Breast epithelium (tissue), 4 donors: ENCODE measurements at regions not wholly inside any gene's neighbourhood (a gene's known extent, or its start where the extent isn't known, plus 50 kb on each side); places are given as distances from the start of the nearest gene placed in this dataset.

Experiments
- DNase-seq, 2 donors: peaks; one replicate each; pipeline ENCODE4 v3.0.0-alpha.2; 2019; ENCODE audit warnings: low spot score in 2 of 2
- H3K27ac ChIP-seq, 2 donors: fragments of 200-600 bp; sonication (generic) in 1 of 2; one replicate each; pipeline ENCODE4 v1.5.1; 2016 to 2019; ENCODE audit warnings: mild to moderate bottlenecking in 1 of 2
- H3K27me3 ChIP-seq, 2 donors: fragments of 200-600 bp; sonication (generic) in 1 of 2; one replicate each; pipeline versions ENCODE4 v1.5.1 to v1.6.0; 2017 to 2019; ENCODE audit warnings: control low read depth in 1 of 2, mild to moderate bottlenecking in 1 of 2
- H3K36me3 ChIP-seq: fragments of 200-600 bp; one replicate; pipeline ENCODE4 v1.5.1; 2019
- H3K4me1 ChIP-seq, 2 donors: fragments of 200-600 bp; sonication (generic); one replicate each; pipeline ENCODE4 v1.5.1; 2016 to 2019; ENCODE audit warnings: control low read depth in 1 of 2
- H3K4me3 ChIP-seq, 3 donors: fragments of 200-600 bp; sonication (generic); 1 replicate in 2 of 3; 2 replicates in 1 of 3; pipeline ENCODE4 v1.5.1; 2016 to 2019; ENCODE audit warnings: mild to moderate bottlenecking in 3 of 3, moderate library complexity in 2 of 3
- H3K9me3 ChIP-seq, 2 donors: fragments of 200-600 bp; sonication (generic) in 1 of 2; one replicate each; pipeline ENCODE4 v1.5.1; 2016 to 2019; ENCODE audit warnings: control low read depth in 1 of 2
- CTCF ChIP-seq, 3 donors: fragments of 450-650 bp; IDR thresholded peaks; one replicate each; pipeline ENCODE4 v1.5.1; 2016 to 2017; ENCODE audit warnings: antibody characterized with exemption in 3 of 3, mild to moderate bottlenecking in 3 of 3, moderate library complexity in 3 of 3
- POLR2A ChIP-seq: fragments of 450-650 bp; IDR thresholded peaks from one replicate; pipeline ENCODE4 v1.6.1; 2016; ENCODE audit warnings: antibody characterized with exemption, mild to moderate bottlenecking, moderate library complexity
- POLR2AphosphoS5 ChIP-seq, 3 donors: sonication (generic); formaldehyde crosslinking; IDR thresholded peaks; one replicate each; pipeline ENCODE4 v1.6.1; 2017; ENCODE audit warnings: antibody characterized with exemption in 3 of 3
- intact Hi-C: fragments of 100-400 bp; cut with DNase I; formaldehyde crosslinking; loops from one replicate; pipeline ENCODE4 v1.15.1; 2023; ENCODE audit warnings: low total_unique reads

DNA sequence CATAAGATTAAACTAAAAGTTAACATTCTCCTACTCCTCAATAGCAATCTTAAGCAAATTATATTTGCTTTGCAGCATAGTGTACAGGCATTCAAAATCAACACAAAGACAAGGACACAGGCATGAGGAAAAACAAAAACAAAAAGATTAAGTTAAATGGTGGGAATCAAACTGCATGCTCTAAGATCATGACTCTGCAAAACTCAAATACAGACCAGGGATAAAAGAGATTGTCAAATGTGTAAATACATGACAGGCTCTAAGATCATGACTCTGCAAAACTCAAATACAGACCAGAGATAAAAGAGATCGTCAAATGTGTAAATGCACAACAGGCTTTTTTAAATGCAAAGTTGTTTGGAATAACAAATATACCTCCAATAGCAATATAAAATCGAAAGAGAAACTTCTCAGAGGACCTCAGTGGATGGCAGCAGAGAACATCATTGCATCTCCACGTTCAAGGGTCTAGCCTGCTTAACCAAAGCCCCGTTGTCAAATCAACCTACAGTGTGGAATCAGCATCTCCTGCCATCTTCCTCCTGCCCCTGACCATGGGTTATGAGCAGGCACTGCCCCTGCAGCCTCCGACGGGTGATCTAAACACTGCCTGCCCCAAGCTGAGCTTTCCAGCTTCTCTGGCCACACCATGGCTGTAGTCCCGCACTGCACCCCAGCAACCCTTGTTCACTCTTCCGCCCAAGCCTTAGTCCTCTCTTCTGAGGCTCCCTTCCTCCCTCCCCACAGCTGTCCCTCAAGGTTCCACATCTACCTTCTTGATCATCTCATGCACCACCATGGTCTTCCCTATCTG is 446.1 kb downstream of the SOX9 start:
- Histone ChIP-seq H3K4me3 (no peak overlapping the region), H3K4me1 (no peaks in the 10 kb centered on the region), H3K9me3 (no peaks in the 10 kb centered on the region), H3K36me3 (no peaks in the 10 kb centered on the region), H3K27ac (no peak overlapping the region), H3K27me3 (no peaks in the 10 kb centered on the region)
- TF ChIP-seq POLR2A (no peak), POLR2AphosphoS5 (IDR thresholded peaks at IDR 0.05) (no peak), CTCF (IDR thresholded peaks at IDR 0.05) (no peak)
- no peak for DNase-seq
- intact Hi-C loops: no loop called here

DNA sequence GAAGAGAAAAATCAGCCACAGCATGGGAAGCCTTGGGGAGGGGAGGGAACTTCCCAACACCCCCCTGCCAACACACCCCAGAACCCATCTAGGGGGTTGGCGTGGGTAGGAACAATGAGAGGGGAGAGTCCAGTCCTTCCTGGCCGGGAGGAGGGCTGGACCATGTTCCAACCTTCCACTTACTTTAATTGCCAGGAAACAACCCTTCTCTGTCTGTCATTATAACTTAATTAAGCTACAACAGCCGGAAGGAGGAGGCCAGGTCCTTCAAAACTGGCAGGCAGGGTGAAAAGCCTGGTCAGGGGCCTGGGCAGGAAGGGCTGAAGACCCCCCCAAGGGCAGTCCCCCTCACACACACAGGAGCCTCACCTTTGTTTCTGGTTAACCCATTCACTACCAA is 447.0 kb downstream of the SOX9 start:
- TF ChIP-seq POLR2AphosphoS5 (IDR thresholded peaks at IDR 0.05) (no peak), CTCF (IDR thresholded peaks at IDR 0.05) (no peak), POLR2A (no peak)
- intact Hi-C loops: no loop called here
- H3K27ac ChIP-seq: no peak overlapping the region
- DNase-seq: no peak
- no peaks in the 10 kb centered on the region for H3K4me1 ChIP-seq
- H3K4me3 ChIP-seq: no peak overlapping the region
- H3K36me3 ChIP-seq: no peaks in the 10 kb centered on the region
- H3K27me3 ChIP-seq: no peaks in the 10 kb centered on the region
- no peaks in the 10 kb centered on the region for H3K9me3 ChIP-seq

DNA sequence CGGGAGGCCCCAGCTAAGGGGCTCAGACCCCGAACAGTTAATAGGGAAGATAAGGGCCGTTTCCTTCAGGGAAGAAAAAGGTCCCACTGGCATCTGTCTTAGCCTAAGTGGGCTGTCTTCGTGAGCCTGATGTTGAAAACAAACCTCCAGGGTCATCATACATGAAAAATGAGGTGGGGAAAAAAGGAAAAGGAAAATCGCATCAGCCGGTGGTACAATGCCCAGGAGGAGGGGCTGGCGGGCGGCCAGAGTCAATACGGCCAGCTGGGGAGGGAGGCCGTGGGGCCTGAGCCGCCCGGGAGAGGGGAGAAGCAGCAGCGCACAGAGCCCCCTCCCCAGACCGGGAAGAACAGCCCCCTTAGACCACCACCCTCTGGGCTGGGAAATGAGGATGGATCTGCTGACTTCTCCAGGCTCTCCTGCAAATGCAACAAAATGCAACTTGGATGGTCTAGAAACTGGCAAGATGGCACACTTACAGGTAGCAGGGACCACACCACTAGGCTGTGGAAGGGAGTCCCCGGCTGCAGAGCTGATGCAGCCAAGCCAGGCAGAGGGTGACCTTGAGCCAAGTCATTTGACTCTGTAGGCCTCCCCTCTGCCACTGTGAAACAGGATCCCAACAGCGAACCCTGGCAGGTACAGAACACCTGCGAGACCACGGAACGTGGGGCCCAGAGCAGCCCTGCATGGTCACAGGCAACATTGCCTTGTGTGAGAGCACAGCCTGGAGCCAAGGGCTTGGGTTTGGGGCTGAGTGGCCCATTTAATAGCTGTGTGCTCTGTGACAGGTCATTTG is 448.5 kb downstream of the SOX9 start:
- Histone ChIP-seq H3K27me3 (peaks cover 0 to 3% of the 10 kb centered on the region in 2 donors), H3K27ac (no peak overlapping the region), H3K4me1 (no peaks in the 10 kb centered on the region), H3K36me3 (no peaks in the 10 kb centered on the region), H3K4me3 (no peak overlapping the region), H3K9me3 (no peaks in the 10 kb centered on the region)
- DNase-seq: no peak
- no peak for TF ChIP-seq POLR2AphosphoS5 (IDR thresholded peaks at IDR 0.05)
- TF ChIP-seq CTCF (IDR thresholded peaks at IDR 0.05): no peak
- TF ChIP-seq POLR2A: no peak
- intact Hi-C loops: no loop called here

DNA sequence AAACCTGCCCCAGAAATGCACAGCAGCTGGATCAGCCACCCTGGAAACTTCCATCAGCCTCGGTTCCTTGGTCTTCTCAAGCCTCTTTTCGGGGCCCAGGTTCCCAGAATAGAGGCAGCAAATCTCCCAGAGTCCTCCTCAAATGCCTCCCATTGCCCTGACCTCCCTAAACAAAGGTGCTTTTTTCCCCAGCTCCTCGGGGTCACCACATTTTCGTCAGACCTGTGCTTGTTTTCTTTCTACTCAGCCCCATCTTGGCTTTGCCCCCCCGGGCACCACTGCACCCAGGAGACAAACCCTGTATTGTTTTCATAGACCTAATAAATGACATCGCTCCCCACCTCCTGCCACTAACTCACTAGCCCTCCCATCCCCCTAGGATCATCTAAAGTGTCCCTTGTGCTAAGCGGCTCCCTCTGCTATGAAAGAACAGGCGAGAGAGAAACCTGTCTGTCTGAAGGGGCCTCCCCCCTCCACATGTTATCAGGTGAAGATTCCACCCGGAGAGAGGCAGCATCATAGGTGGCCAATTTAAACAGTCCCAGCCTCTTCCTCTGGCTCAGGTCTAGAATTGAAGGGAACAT is 451.1 kb downstream of the SOX9 start:
- Histone ChIP-seq H3K4me3 (no peak overlapping the region), H3K27me3 (peaks cover 0 to 14% of the 10 kb centered on the region in 2 donors), H3K36me3 (no peaks in the 10 kb centered on the region), H3K9me3 (no peaks in the 10 kb centered on the region), H3K27ac (no peak overlapping the region), H3K4me1 (no peaks in the 10 kb centered on the region)
- DNase-seq: no peak
- intact Hi-C loops: no loop called here
- no peak for TF ChIP-seq CTCF (IDR thresholded peaks at IDR 0.05)
- TF ChIP-seq POLR2A: no peak
- TF ChIP-seq POLR2AphosphoS5 (IDR thresholded peaks at IDR 0.05): no peak
